ENCODE measurements at regions not wholly inside any gene's neighbourhood (a gene's known extent, or its start where the extent isn't known, plus 50 kb on each side); places are given as distances from the start of the nearest gene placed in this dataset.

- Histone ChIP-seq H3K4me1 (no peaks in the 10 kb centered on the region), H3K4me3 (no peak overlapping the region), H3K36me3 (no peaks in the 10 kb centered on the region), H3K27ac (no peak overlapping the region), H3K9me3 (no peaks in the 10 kb centered on the region), H3K27me3 (no peaks in the 10 kb centered on the region)
- no peak for DNase-seq
- intact Hi-C loops (cut with DNase I): no loop called here
- TF ChIP-seq POLR2A (IDR thresholded peaks at IDR 0.05): no peak
- TF ChIP-seq CTCF (IDR thresholded peaks at IDR 0.05): no peak
- ATAC-seq: no peak
Measured at GRCh38 chr12:28887461-28887990, 261.6 kb upstream of the FAR2 start.

- TF ChIP-seq POLR2A (IDR thresholded peaks at IDR 0.05) (no peak), CTCF (IDR thresholded peaks at IDR 0.05) (no peak)
- intact Hi-C loops (cut with DNase I): no loop called here
- no peak overlapping the region for H3K4me3 ChIP-seq
- ATAC-seq (no peak), DNase-seq (no peak)
- no peaks in the 10 kb centered on the region for H3K27me3 ChIP-seq
- H3K4me1 ChIP-seq: no peaks in the 10 kb centered on the region
- no peak overlapping the region for H3K27ac ChIP-seq
- H3K36me3 ChIP-seq: no peaks in the 10 kb centered on the region
- no peaks in the 10 kb centered on the region for H3K9me3 ChIP-seq
- WGBS (ENCODE audit: insufficient coverage, low coverage, low lambda C conversion rate, missing lambda C conversion rate): 92% methylated on average over 4 of the region's 4 CpGs
Measured at GRCh38 chr12:28890664-28891063, 258.4 kb upstream of the FAR2 start.

DNA sequence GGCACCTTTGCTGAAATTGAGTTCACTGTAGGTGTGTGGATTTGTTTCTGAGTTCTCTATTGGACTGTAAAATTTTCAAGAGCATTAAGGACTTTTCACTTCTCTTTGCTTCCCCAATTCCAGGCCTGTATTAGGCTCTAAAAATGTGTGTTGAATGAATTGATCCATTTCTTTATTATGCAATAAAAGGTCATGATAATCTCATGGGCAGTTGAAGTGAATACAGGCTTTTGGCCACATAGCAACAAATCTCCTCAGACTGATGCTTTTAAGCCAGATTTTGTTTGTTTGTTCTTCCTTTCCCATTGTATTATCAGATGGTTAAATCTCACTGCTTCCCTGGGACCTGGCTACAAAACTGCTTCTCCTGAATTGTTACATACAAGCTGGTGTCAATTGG lies 258.0 kb upstream of the FAR2 start:
- Histone ChIP-seq H3K36me3 (no peaks in the 10 kb centered on the region), H3K27ac (no peak overlapping the region), H3K4me3 (no peak overlapping the region), H3K4me1 (no peaks in the 10 kb centered on the region), H3K9me3 (no peaks in the 10 kb centered on the region), H3K27me3 (no peaks in the 10 kb centered on the region)
- intact Hi-C loops (cut with DNase I): no loop called here
- no peak for ATAC-seq
- no peak for TF ChIP-seq CTCF (IDR thresholded peaks at IDR 0.05)
- TF ChIP-seq POLR2A (IDR thresholded peaks at IDR 0.05): no peak
- no peak for DNase-seq

GRCh38 chr12:28893365-28893764 lies 255.7 kb upstream of the FAR2 start:
- H3K36me3 ChIP-seq: no peaks in the 10 kb centered on the region
- intact Hi-C loops (cut with DNase I): no loop called here
- H3K27ac ChIP-seq: no peak overlapping the region
- no peaks in the 10 kb centered on the region for H3K4me1 ChIP-seq
- ATAC-seq (no peak), DNase-seq (no peak)
- TF ChIP-seq POLR2A (IDR thresholded peaks at IDR 0.05) (no peak), CTCF (IDR thresholded peaks at IDR 0.05) (no peak)
- 56% methylated on average over 2 of the region's 2 CpGs for WGBS (ENCODE audit: insufficient coverage, low coverage, low lambda C conversion rate, missing lambda C conversion rate)
- H3K27me3 ChIP-seq: no peaks in the 10 kb centered on the region
- H3K4me3 ChIP-seq: no peak overlapping the region
- H3K9me3 ChIP-seq: no peaks in the 10 kb centered on the region

DNA sequence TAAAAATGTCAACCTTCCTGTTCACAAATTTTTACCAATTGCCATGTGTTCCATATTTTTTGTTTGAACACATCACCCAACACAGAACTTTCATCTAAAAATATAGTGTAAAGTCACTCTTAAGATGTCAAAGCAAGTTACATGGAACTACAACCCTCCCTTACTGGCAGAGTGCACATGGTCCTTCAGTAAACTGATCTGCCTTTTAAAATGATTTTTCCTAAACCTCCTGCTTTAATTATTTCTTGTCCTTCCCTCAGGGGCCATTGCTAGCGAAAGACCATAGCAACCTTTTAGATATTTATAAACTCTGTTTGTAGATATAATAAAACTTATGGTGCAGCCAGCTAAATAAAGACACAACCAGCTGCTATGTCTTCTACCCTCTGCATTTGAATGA lies 255.2 kb upstream of the FAR2 start:
- no peaks in the 10 kb centered on the region for H3K9me3 ChIP-seq
- intact Hi-C loops (cut with DNase I): no loop called here
- H3K27me3 ChIP-seq: no peaks in the 10 kb centered on the region
- no peaks in the 10 kb centered on the region for H3K36me3 ChIP-seq
- ATAC-seq (no peak), DNase-seq (no peak)
- no peak for TF ChIP-seq CTCF (IDR thresholded peaks at IDR 0.05)
- no peak for TF ChIP-seq POLR2A (IDR thresholded peaks at IDR 0.05)
- WGBS (ENCODE audit: insufficient coverage, low coverage, low lambda C conversion rate, missing lambda C conversion rate): 57% methylated on average over 1 of the region's 1 CpG
- no peak overlapping the region for H3K4me3 ChIP-seq
- H3K4me1 ChIP-seq: no peaks in the 10 kb centered on the region
- no peak overlapping the region for H3K27ac ChIP-seq

All from right lobe of liver (tissue), 6 donors.